Brain microvascular endothelial cell (primary cell): ENCODE measurements at regions not wholly inside any gene's neighbourhood (a gene's known extent, or its start where the extent isn't known, plus 50 kb on each side); places are given as distances from the start of the nearest gene placed in this dataset.

Experiments used
- DNase-seq: peaks from one replicate; pipeline ENCODE4 v3.0.0-alpha.2; 2020
- H3K27ac ChIP-seq: fragments of 250-450 bp; sonication (Bioruptor Pico); 2 replicates; pipeline ENCODE4 v1.5.1; 2020; ENCODE audit warnings: mild to moderate bottlenecking, moderate library complexity
- H3K27me3 ChIP-seq: fragments of 250-450 bp; sonication (Bioruptor Pico); replicated peaks from 2 replicates; pipeline ENCODE4 v1.5.1; 2020; ENCODE audit warnings: mild to moderate bottlenecking
- H3K36me3 ChIP-seq: fragments of 250-450 bp; sonication (Bioruptor Pico); replicated peaks from 2 replicates; pipeline ENCODE4 v1.5.1; 2020; ENCODE audit warnings: mild to moderate bottlenecking
- H3K4me3 ChIP-seq: 2 replicates; pipeline ENCODE4 v1.5.1; 2011; ENCODE audit warnings: low read depth, mild to moderate bottlenecking, control low read depth, low read length, moderate library complexity
- CTCF ChIP-seq: IDR thresholded peaks from 2 replicates; pipeline ENCODE4 v1.5.1; 2011; ENCODE audit warnings: low read depth, mild to moderate bottlenecking, moderate library complexity, low read length, control low read depth, inconsistent platforms; ENCODE audit errors: missing control alignments
- in situ Hi-C: cut with HindIII; loops from 2 replicates; pipeline ENCODE4 v1.10.0; 2017; ENCODE audit warnings: low sequenced_read_pairs, low pct_ligation_motif_present

- no peak for TF ChIP-seq CTCF
- no peak overlapping the region for H3K4me3 ChIP-seq
- no peak overlapping the region for H3K27ac ChIP-seq
- no peaks in the 10 kb centered on the region for H3K36me3 ChIP-seq
- peaks cover 15% of the 10 kb centered on the region for H3K27me3 ChIP-seq
- in situ Hi-C loops, result no loop called here
- DNase-seq, result no peak
Observed at GRCh38 chr22:22703715-22704114, 59.3 kb downstream of the GGTLC2 start.

DNA sequence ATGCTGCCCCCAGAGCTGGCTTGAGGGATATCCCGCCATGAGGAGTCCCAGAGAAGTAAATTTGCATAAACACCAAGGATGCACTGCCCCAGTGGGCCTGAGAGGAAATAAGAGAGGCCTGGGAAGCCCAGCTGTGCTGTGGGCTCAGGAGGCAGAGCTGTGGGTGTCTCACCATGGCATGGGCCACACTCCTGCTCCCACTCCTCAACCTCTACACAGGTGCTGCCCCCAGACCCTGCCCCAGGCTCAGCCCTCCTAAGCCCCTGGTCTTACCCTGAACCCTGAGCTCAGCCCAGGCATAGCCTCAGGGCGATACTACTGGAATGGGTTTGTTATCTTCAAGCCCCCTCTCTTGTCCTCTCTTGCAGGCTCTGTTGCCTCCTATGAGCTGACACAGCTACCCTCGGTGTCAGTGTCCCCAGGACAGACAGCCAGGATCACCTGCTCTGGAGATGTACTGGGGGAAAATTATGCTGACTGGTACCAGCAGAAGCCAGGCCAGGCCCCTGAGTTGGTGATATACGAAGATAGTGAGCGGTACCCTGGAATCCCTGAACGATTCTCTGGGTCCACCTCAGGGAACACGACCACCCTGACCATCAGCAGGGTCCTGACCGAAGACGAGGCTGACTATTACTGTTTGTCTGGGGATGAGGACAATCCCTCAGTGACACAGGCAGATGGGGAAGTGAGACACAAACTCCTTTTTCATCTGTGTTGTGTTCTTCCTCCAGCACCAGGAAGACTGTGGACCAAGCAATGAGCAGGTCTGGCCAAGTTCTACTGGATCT is 59.9 kb downstream of the GGTLC2 start:
- no peaks in the 10 kb centered on the region for H3K36me3 ChIP-seq
- in situ Hi-C loops, result no loop called here
- H3K4me3 ChIP-seq, result no peak overlapping the region
- no peak for DNase-seq
- no peak overlapping the region for H3K27ac ChIP-seq
- TF ChIP-seq CTCF, result no peak
- peaks cover 17% of the 10 kb centered on the region for H3K27me3 ChIP-seq

- H3K27me3 ChIP-seq, result peaks cover 21% of the 10 kb centered on the region
- in situ Hi-C loops, result no loop called here
- no peak overlapping the region for H3K27ac ChIP-seq
- H3K36me3 ChIP-seq, result no peaks in the 10 kb centered on the region
- no peak for DNase-seq
- no peak for TF ChIP-seq CTCF
- no peak overlapping the region for H3K4me3 ChIP-seq
Observed at GRCh38 chr22:22705328-22706100, 61.1 kb downstream of the GGTLC2 start.

DNA sequence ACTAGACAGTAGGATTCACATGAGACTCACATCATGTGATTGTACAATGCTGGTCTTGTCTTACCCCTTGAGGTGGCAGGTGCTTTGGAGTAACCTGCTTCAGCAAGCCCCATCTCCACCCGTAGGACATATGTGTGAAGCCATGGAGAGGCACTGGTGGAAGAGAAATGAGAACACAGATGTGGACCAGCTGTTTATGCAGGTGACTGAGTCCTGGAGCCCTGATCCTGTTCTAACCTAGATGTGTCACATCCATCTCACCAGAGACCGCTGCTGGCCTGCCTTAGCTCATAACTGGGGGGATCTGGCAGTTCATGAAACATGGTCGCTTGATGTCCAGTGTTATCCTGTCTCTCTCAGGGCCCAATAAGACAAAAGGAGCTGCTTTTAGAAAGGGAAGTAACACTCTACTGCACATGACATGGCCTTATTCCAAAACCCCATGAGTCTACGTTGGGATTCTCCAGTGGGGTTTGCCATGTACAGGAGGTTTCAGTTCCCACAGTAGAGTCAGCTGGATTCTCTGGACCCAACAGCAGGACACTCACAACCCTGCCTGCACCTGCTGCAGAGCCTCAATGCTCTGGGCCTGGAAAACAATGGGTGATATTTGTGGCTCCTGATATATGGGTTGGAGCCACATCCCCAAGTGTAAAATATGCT is 62.0 kb downstream of the GGTLC2 start:
- peaks cover 22% of the 10 kb centered on the region for H3K27me3 ChIP-seq
- no peak overlapping the region for H3K4me3 ChIP-seq
- no peak for DNase-seq
- in situ Hi-C loops, result no loop called here
- no peak for TF ChIP-seq CTCF
- H3K27ac ChIP-seq, result no peak overlapping the region
- H3K36me3 ChIP-seq, result no peaks in the 10 kb centered on the region

DNA sequence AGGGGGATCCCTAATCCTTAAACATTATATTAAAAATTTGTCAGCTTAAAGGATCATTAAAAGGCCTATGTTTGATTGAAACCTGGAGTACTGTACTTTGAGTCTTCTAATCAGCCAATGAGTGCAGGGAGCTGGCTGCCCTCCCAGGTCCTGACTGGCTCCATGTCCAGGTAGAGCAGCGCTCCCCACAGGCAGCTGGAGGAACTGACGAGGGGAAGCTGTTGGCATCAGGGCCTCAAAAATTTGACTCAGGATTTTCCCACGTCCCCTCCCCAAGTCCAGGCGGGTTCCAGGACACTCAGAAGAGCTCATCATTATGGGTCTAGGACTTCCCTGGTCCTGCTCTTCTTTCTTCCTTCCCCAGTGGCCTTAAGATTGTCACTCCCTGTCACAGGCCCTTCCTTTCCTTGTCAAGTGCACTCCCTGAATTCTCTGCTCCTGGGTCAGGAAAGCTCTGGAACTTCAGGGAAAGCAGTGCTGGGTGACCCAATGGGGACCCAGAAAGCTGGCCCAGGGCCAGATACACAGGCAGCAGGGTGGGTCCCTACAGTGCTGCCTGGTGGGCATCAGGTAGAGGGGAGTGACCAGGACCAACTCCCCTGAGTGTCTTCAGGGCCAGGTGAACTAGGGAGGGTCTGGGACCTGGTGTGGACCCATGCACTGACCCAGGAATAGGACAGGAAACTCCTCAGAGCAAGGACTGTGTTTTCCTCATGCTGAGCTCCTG is 65.5 kb downstream of the GGTLC2 start:
- H3K36me3 ChIP-seq, result no peaks in the 10 kb centered on the region
- TF ChIP-seq CTCF, result peak; percentile 40
- in situ Hi-C loops, result no loop called here
- H3K4me3 ChIP-seq, result no peak overlapping the region
- peaks cover 22% of the 10 kb centered on the region for H3K27me3 ChIP-seq
- DNase-seq, result no peak
- no peak overlapping the region for H3K27ac ChIP-seq
